ENCODE measurements at regions not wholly inside any gene's neighbourhood (a gene's known extent, or its start where the extent isn't known, plus 50 kb on each side); places are given as distances from the start of the nearest gene placed in this dataset.
"Not testable (repeated sequence)": the region's sequence is repeated elsewhere in the genome, so short reads cannot be mapped to it uniquely, and the experiment has no call there.

DNA sequence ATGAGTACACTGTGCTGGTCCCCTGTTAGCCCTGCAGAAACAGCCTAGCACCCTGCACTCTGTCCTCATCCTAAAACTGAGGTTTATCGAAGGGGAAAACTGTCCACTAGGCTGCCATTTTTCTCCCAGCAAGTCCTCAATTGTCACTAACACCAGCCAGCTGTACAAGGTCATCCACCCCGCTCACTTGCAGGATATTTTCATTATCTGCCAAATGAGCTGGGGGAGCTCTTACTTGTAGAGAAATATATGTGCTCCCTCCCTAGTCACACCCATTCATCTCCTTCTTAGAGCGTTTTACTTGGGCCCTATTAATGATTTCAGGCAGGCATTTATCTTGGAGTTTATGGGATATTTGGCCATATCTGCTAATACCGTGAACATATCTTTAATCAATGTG is 413.5 kb upstream of the NFE2L3 start:
- intact Hi-C loops (cut with DNase I): no loop called here

GRCh38 chr7:25739143-25739542 is 412.9 kb upstream of the NFE2L3 start:
- no peak for DNase-seq (ENCODE audit: low spot score)
- intact Hi-C loops (cut with DNase I): no loop called here

More for the DNA sequence above, 413.5 kb upstream of the NFE2L3 start:
- no peak for DNase-seq (ENCODE audit: low spot score)

- intact Hi-C loops (cut with DNase I): no loop called here
- DNase-seq (ENCODE audit: low spot score): no peak
These were observed 409.7 kb upstream of the NFE2L3 start for GRCh38 chr7:25742316-25742715.

- intact Hi-C loops (cut with DNase I); DNase-seq (ENCODE audit: low spot score): not testable (repeated sequence)
These were observed 408.1 kb upstream of the NFE2L3 start for GRCh38 chr7:25743670-25744451.

DNA sequence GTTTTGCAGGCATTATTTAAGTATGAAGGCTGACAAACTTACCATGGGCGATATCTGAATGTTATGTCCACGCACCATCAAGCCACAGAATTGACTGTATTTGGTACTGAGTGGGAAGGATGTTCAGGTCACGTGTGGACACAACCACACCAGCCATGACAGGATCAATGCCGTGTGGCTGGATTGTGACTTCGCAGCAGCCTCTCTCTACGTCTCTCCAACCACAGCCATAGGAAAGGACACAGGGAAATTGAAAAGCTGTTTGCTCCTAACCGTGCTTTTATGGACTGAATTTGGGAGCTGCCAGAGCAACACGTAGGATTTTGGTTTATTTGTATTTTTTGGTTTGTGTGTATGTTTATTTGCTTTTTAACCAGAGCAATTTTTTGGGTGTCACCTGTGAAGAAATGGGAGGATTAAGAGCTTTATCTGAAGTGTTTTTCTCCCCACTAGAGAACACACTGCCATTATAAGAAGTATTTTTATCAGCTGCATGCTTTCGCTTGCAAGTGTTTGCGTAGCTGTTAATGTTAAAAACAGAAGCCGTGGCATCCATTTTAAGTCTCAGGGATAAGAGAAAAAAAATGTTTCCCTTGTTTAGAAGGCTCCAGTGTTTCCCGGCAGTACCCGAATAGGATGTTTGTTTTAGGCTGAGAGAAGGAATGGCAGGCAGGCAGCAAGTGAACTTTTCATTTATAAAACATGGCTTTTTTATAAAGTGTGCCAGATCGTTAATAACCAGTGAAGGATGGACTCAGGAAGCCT is 401.1 kb upstream of the NFE2L3 start:
- intact Hi-C loops (cut with DNase I): no loop called here
- DNase-seq (ENCODE audit: low spot score): no peak

DNA sequence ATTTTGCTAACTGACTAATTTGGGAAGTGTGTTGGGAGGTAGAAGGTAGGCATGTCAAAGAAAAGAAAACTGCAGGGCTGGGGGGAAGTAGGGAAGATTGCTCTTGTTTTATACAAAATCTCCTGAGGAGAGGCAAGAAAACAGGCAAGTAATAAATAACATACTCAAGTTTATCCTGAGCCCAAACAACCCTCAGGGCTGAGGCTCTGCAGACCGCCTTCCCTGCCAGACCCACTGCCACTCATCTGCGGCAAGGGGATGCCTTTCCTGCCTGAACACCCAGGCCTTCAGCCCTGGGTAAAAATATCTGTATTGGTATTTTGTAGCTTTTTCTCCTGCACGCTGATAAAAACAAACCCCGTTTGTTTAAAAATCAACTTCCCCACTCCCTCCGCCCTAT is 399.8 kb upstream of the NFE2L3 start:
- intact Hi-C loops (cut with DNase I): no loop called here
- DNase-seq (ENCODE audit: low spot score): no peak

DNA sequence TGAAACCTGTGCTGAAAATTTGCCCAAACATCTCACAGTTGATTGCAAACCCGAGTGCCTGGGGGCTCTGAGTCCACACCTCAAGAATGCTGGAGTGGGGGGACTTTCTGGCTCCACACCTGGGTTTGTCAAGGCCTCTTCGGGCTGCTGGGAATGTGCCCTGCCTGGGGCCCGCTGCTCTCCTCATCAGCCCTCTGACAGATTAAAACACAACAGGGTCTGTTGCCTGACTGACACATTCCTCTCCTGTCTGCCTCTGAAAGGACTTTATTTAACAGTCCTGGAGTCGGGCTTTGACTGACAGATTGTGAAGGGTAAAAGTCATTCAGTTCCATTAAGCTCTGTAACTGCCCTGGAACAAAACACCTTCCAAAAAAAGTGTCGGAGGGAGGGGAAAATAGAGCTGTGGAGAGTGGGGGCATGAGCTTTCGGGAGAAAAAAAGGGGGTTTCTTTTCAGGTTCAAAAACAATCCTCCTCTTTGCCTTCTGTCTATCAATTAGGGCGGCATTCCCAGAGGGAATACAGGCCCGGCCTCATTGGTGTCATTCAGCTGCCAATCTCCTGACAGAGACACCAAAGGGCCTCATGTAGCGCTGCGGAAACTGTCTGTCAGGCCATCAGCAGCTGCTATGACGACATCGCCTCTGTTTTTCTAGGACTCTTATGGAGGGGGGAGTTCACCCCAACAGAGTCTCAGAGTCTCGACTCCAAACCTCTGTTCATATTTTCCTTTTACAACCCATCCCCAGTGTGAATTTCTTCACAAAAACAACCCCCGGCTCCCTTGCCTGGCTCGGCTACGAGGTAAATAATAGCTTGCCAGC is 398.8 kb upstream of the NFE2L3 start:
- intact Hi-C loops (cut with DNase I): no loop called here

GRCh38 chr7:25753837-25754236 is 398.2 kb upstream of the NFE2L3 start:
- intact Hi-C loops (cut with DNase I): no loop called here
- DNase-seq (ENCODE audit: low spot score): no peak

More for the DNA sequence above, 398.8 kb upstream of the NFE2L3 start:
- DNase-seq (ENCODE audit: low spot score): no peak

DNA sequence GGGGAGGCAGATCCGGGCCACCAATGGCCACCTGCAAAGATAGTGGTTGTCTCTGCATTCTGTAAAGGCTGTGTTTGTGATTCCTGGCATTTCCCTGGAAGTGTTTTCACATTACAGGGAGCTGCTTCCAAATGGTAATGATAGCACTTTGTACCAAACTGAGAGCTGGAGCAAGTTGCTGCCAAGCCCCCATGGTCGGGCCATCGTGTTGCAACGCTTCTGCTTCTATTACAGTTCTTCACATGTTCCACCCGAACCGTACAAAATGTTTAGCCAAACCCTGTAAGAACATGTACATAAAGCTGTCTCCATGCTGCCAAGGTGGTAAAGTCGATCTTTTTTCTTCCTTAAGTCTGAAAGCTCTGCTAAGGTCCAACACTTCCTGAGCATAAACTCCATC is 397.7 kb upstream of the NFE2L3 start:
- intact Hi-C loops (cut with DNase I): no loop called here
- no peak for DNase-seq (ENCODE audit: low spot score)

DNA sequence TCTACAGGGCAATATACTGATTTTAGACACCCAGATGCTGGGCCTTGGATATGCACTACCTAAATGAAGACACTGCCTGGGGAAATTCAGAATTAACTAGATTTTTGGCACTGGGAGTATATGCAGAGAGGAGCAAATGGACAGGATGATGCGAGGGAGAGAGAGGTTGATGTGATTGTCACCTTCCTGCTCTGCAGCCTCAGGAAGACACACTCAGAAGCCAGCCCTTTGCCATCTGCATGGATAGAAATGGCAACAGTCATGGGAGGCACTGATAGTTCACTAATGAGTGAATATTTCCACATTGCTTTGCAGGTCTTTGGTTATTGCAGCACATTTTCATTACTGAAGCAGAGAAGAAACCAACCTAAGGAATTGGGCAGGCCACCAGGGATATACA is 397.2 kb upstream of the NFE2L3 start:
- no peak for DNase-seq (ENCODE audit: low spot score)
- intact Hi-C loops (cut with DNase I): no loop called here

DNA sequence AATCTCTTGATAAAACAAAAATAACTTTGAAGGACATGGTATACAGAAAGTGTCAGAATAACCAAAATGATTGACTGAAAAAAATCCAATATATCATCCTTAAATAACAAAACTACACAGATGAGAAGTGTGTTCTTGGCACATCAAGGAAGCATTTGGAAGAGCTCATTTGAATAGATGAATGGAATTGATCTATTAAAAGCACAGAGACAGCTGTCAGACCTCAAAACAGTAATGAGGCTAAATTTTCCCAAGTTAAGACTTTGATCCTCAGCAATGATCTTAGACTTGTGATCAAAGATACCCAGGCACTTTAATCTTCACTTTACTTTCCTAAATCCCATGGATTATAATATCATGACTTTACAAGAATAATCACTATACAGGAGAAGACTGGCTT is 395.4 kb upstream of the NFE2L3 start:
- intact Hi-C loops (cut with DNase I): no loop called here
- DNase-seq (ENCODE audit: low spot score): no peak

DNA sequence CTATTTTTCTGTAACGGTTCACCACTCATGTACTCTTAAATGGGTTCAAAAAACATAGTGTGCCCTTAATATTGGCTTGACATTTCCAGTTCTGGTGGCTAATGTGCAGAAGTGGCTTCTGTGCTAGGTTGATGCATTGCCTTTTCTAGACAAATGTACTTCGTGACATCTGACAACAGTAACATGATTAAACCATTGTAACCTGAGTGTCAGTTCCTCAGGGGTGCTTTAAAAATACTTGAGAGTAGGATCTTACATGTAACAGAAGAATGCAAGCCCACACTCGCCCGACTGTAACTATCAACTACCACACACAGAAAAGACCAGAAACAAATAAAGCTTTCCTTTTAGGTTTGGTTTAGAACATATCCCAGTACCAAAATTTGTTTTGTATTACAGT is 393.4 kb upstream of the NFE2L3 start:
- intact Hi-C loops (cut with DNase I): no loop called here
- DNase-seq (ENCODE audit: low spot score): no peak

GRCh38 chr7:25759286-25759685 is 392.7 kb upstream of the NFE2L3 start:
- no peak for DNase-seq (ENCODE audit: low spot score)
- intact Hi-C loops (cut with DNase I): no loop called here

DNA sequence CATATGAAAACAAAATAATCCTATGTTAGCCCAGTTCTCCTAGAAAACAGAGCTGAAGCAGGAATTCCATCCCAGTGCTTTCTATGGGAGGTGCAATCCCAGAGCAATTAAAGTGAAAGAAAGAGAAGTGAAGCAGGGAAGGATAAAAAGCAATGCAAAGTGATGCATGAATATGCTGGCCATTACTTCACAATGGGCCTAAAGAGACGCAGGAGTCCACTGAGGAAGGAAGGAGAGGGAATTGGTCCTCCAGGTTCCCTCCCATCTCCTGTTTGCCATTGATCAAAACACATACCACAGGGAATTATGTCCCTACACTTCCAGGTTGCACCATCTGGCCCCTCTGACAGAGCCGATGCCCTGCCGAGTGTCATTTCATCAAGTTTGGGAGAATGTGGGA is 392.2 kb upstream of the NFE2L3 start:
- DNase-seq (ENCODE audit: low spot score): no peak
- intact Hi-C loops (cut with DNase I): no loop called here

GRCh38 chr7:25762511-25763462 is 389.2 kb upstream of the NFE2L3 start:
- intact Hi-C loops (cut with DNase I): no loop called here

DNA sequence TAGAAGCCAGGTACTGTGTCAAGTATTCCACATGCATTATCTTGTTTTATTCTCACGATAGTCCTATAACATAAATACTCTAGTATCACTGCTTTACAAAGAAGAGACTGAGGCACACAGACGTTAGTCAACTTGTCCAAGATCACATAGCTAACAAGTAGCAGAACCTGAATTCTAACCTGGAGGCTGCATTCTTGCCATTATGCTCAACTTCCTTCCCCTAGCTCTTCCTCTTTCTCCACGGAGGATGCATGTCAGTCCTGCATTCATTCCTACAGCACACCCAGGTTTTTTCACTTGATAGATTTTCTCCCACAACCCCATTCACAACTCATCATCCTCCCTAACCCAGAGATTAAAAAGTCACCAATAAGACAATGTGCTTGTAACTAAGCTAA is 388.5 kb upstream of the NFE2L3 start:
- no peak for DNase-seq (ENCODE audit: low spot score)
- intact Hi-C loops (cut with DNase I): no loop called here

More at GRCh38 chr7:25762511-25763462, 389.2 kb upstream of the NFE2L3 start:
- DNase-seq (ENCODE audit: low spot score): no peak

DNA sequence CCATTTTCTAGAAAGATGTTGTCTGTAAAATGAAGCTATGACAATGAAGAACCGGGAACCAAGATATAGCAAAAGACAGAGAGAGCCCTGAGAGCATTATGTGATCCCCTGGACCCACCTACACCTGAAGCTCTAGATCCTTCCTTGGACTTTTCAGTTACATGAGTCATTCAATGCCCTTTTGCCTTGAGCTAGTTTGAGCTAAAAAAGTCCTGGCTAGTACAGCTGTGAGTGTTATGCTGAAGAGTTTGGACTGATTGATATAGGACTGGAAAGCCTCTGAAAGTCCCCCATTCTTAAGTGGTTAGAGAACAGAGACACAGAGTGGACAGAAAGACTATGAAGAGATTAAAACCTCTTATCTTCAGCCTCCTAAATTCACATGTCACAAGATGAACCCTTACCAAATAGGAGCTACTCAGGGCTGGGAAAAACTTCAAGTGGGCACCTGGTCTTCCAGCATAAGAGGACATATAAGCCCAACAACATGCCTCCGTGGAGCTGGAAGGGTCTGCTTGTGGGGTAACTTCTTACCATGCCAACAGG is 386.8 kb upstream of the NFE2L3 start:
- DNase-seq (ENCODE audit: low spot score): no peak
- intact Hi-C loops (cut with DNase I): no loop called here

GRCh38 chr7:25770235-25770634 is 381.8 kb upstream of the NFE2L3 start:
- DNase-seq (ENCODE audit: low spot score): no peak
- intact Hi-C loops (cut with DNase I): no loop called here

GRCh38 chr7:25770670-25771069 is 381.3 kb upstream of the NFE2L3 start:
- intact Hi-C loops (cut with DNase I): no loop called here
- DNase-seq (ENCODE audit: low spot score): no peak
